NCI-H2107 (cell line): ENCODE measurements at regions not wholly inside any gene's neighbourhood (a gene's known extent, or its start where the extent isn't known, plus 50 kb on each side); places are given as distances from the start of the nearest gene placed in this dataset.

ENCODE experiments used
- DNase-seq: peaks from one replicate; lab custom pipeline; 2025; lab: John Stamatoyannopoulos, UW

DNA sequence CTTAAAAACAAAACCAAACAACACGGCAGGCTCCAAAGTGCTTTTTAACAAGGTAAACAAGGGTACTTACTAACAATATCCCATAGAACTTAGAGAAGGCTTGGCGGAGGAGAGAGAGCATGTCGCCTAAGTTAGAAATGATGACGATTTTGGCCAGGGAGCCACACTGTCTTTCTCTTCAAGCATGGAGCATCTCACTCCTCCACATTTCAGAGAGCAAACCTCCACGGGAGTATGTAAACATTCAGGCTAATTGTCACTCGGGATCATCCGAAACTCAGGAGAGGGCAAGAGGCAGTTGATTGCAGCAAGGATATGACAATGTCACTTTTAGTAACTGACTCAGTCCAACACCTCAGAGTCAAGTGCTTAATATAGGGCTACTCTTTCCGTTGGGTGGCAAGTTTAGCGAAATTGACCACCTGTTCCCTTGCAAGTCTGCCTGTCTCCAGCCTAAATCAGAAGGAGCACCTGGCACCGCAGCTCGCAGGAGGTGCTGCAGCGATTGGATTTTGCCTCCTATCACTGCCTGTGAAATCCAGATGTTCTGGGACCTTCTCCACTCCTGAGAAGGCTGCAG lies 65.8 kb upstream of the RPS6KA2 start:
- no peak for DNase-seq

DNA sequence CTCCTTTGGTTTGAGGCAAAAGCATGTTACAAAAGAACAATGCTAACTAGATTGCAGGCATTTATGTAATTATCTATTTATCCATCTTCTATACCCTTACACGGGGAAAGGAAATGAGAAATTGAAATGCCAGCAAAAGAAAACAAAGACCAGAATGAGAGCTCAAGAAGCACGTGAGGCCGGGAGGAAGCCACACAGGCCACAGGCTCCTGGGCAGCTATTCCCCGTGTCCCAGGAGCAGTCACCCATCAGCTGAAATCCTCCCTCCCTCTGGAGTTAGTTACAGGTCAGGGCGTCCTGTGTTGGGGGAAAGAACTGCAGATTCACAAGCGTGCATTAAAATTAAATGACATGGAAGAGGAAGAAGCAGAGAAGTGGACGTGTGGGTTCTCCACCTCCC lies 64.7 kb upstream of the RPS6KA2 start:
- no peak for DNase-seq

GRCh38 chr6:166691199-166691598 lies 64.1 kb upstream of the RPS6KA2 start:
- DNase-seq, result no peak

DNA sequence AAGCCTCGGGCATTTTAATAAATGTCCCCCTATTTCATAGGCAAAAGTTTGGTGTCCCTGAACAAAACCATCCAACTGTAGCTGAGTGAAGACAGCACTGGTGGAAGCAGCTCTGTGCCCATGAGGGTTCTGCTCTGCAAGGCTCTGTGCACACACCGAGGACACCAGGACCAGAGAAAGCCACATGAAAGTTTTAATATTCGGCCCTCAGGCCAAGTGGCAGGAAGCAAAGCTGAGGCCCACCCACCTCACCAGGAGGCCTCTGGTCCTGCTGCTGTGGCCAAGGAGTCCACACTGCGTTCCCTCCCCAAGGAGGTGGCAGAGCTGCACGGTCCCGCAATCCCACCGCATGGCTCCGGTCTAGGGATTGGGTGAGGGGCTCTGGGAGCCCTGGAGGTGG lies 62.6 kb upstream of the RPS6KA2 start:
- no peak for DNase-seq

GRCh38 chr6:166688901-166689300 lies 61.9 kb upstream of the RPS6KA2 start:
- DNase-seq, result no peak

DNA sequence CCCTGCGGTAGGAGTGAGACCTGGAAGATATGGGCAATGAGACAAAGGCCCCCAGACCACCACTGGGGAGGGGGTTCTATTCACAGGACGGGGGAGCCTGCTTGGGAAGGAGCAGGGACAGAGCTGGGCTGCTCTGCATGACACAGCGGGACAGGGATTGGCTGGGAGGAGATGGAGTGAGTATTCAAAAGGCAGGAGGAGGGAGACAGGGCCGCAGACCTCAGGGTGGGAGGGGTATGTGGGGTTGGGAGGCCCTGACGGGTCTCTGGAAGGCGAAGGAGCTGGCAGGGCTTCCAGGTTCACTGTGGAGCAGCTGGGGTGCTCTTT lies 60.8 kb upstream of the RPS6KA2 start:
- DNase-seq, result no peak

DNA sequence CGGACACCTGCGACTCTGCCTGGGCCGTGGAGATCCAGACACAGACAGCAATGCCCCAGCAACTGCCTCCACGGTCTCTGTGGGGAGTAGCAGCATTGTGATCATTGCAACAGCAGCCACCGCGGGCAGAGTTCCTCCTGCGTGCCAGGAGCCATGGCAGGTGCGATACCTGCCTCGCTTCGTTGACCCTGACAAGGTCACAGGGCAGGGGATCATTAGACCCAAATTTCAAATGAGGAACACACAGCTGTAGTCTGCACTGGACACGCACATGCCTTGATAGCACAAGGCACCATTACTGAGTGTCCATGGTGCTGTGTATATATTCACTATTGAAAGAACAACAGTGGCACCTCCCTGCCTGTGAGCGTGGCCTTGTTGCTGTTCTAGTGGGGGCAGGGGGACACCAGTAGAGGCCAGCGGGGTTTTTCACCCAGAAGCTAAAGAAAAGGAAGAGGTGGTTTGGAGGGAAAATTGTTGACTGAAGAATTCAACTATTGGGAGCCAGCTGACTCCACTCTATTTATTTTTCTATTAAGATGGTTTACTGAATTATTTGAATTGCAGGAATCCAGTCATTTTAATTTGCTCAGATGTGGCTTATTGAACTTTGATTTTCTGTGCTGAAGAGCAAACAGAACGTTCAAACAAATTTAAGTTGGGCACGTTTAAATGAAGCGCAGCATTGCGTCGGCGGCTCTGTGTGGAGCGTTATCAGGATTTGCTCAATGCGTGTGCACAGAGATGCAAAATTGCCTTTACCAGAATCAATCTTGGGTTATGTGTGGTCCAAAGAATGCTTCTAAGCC lies 60.2 kb upstream of the RPS6KA2 start:
- DNase-seq, result no peak

DNA sequence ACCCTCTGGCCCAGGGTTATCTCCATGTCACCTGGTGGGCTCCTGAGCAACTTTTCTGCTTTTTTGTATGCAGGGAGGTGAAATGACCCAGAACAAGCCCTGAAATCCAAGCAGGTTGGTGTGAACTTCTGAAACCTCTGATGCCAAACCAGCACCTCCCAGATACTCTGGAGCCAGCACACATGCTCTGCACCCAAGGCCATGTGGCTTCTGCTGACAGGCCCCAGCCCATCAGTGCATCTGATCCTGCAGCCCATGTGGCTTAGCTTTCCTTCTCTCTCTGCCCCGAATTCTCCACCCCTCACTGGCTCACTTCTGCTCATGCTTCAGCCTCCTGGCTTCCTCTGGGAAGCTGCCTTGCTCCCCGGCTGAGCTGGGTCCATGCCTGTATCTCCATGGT lies 59.3 kb upstream of the RPS6KA2 start:
- DNase-seq, result no peak

GRCh38 chr6:166684866-166685265 lies 57.8 kb upstream of the RPS6KA2 start:
- no peak for DNase-seq

GRCh38 chr6:166684170-166684569 lies 57.1 kb upstream of the RPS6KA2 start:
- no peak for DNase-seq

- no peak for DNase-seq
Measured at GRCh38 chr6:166683477-166683876, 56.4 kb upstream of the RPS6KA2 start.

GRCh38 chr6:166679566-166679965 lies 52.5 kb upstream of the RPS6KA2 start:
- no peak for DNase-seq

- DNase-seq, result no peak
Measured at GRCh38 chr6:166678426-166678825, 51.4 kb upstream of the RPS6KA2 start.

DNA sequence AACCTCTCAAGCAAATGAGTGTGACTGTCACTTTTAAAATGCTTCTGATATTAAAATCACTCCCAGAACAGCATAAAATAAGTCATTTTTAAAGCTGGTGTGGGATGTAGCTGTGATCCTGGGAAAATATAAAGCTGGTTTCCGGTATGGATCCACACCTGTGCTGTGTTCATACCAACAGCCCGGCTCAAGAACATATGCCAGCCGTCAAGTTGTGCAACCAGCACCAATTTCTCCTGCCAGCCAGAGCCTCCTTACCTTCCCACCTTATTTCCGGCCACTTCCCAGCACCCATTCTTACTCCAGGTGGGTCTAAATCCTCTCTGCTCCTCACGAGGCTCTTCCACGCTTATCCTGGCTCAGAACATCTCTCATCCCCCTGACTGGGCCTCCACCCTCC lies 50.9 kb upstream of the RPS6KA2 start:
- no peak for DNase-seq
